ENCODE measurements at regions not wholly inside any gene's neighbourhood (a gene's known extent, or its start where the extent isn't known, plus 50 kb on each side); places are given as distances from the start of the nearest gene placed in this dataset.

- CTCF ChIA-PET = no interaction called here
- POLR2A ChIA-PET (ENCODE audit: unreplicated experiment) = no interaction called here
- no peaks in the 10 kb centered on the region for H3K9me2 ChIP-seq (ENCODE audit: insufficient read depth)
These were observed 596.5 kb downstream of the BCL11A start for GRCh38 chr2:59956981-59957380.

GRCh38 chr2:59947917-59948541 lies 605.4 kb downstream of the BCL11A start:
- no peak overlapping the region for H2AFZ ChIP-seq
- no peaks in the 10 kb centered on the region for H4K20me1 ChIP-seq (ENCODE audit: insufficient read depth)
- H3K27ac ChIP-seq = no peak overlapping the region
- H3K4me2 ChIP-seq = no peak overlapping the region
- no peaks in the 10 kb centered on the region for H3K79me2 ChIP-seq (ENCODE audit: low read depth)
- no peak overlapping the region for H3K4me3 ChIP-seq
- no peaks in the 10 kb centered on the region for H3K4me1 ChIP-seq (replicated peaks; ENCODE audit: insufficient read depth)
- peaks cover 8% of the 10 kb centered on the region; the same call in 1 of the 2 replicates for H3K27me3 ChIP-seq (ENCODE audit: insufficient read depth, low read depth)
- ChIA-PET CTCF (no interaction called here), POLR2A (ENCODE audit: unreplicated experiment) (no interaction called here)
- H3F3A ChIP-seq (ENCODE audit: insufficient read depth, low read depth) = no peaks in the 10 kb centered on the region
- no peak for DNase-seq
- H3K36me3 ChIP-seq (ENCODE audit: low read depth) = no peaks in the 10 kb centered on the region
- TF ChIP-seq EZH2 (IDR thresholded peaks at IDR 0.05; ENCODE audit: low read depth) (no peak), CTCF (conservative IDR thresholded peaks at IDR 0.05) (no peak)
- intact Hi-C loops (cut with micrococcal nuclease; ENCODE audit: unreplicated experiment) = no loop called here
- H3K9me2 ChIP-seq (ENCODE audit: insufficient read depth) = no peaks in the 10 kb centered on the region
- no peaks in the 10 kb centered on the region for H3K9me3 ChIP-seq (ENCODE audit: insufficient read depth, low read depth)
- no TSS peak for BruUV-seq (replicated peaks)

More at GRCh38 chr2:59956981-59957380, 596.5 kb downstream of the BCL11A start:
- Histone ChIP-seq H3K4me3 (no peak overlapping the region), H3K36me3 (ENCODE audit: low read depth) (no peaks in the 10 kb centered on the region), H3K79me2 (ENCODE audit: low read depth) (no peaks in the 10 kb centered on the region), H3K27ac (no peak overlapping the region), H3K27me3 (ENCODE audit: insufficient read depth, low read depth) (peaks cover 15% of the 10 kb centered on the region; the same call in 1 of the 2 replicates), H3K4me2 (no peak overlapping the region), H3K9me3 (ENCODE audit: insufficient read depth, low read depth) (no peaks in the 10 kb centered on the region), H3F3A (ENCODE audit: insufficient read depth, low read depth) (no peaks in the 10 kb centered on the region), H4K20me1 (ENCODE audit: insufficient read depth) (no peaks in the 10 kb centered on the region), H3K4me1 (replicated peaks; ENCODE audit: insufficient read depth) (no peaks in the 10 kb centered on the region), H2AFZ (no peak overlapping the region)
- no peak for DNase-seq
- intact Hi-C loops (cut with micrococcal nuclease; ENCODE audit: unreplicated experiment) = no loop called here
- BruUV-seq (replicated peaks) = no TSS peak
- no peak for TF ChIP-seq CTCF (conservative IDR thresholded peaks at IDR 0.05)

GRCh38 chr2:59947209-59947608 lies 606.2 kb downstream of the BCL11A start:
- H3F3A ChIP-seq (ENCODE audit: insufficient read depth, low read depth) = no peaks in the 10 kb centered on the region
- no peak overlapping the region for H2AFZ ChIP-seq
- no peaks in the 10 kb centered on the region for H3K9me3 ChIP-seq (ENCODE audit: insufficient read depth, low read depth)
- H3K36me3 ChIP-seq (ENCODE audit: low read depth) = no peaks in the 10 kb centered on the region
- CTCF ChIA-PET = no interaction called here
- no peaks in the 10 kb centered on the region for H4K20me1 ChIP-seq (ENCODE audit: insufficient read depth)
- BruUV-seq (replicated peaks) = no TSS peak
- H3K27me3 ChIP-seq (ENCODE audit: insufficient read depth, low read depth) = 0 out of 2 replicates have a peak, but pooled peaks cover 3% of the 10 kb centered on the region
- no peak overlapping the region for H3K4me3 ChIP-seq
- intact Hi-C loops (cut with micrococcal nuclease; ENCODE audit: unreplicated experiment) = no loop called here
- no peaks in the 10 kb centered on the region for H3K9me2 ChIP-seq (ENCODE audit: insufficient read depth)
- no peaks in the 10 kb centered on the region for H3K79me2 ChIP-seq (ENCODE audit: low read depth)
- no peak overlapping the region for H3K4me2 ChIP-seq
- no peak for TF ChIP-seq EZH2 (IDR thresholded peaks at IDR 0.05; ENCODE audit: low read depth)
- no peak for TF ChIP-seq CTCF (conservative IDR thresholded peaks at IDR 0.05)
- H3K27ac ChIP-seq = no peak overlapping the region
- H3K4me1 ChIP-seq (replicated peaks; ENCODE audit: insufficient read depth) = no peaks in the 10 kb centered on the region
- POLR2A ChIA-PET (ENCODE audit: unreplicated experiment) = no interaction called here
- DNase-seq = no peak

Measured in PC-9 (cell line).